ENCODE measurements at regions not wholly inside any gene's neighbourhood (a gene's known extent, or its start where the extent isn't known, plus 50 kb on each side); places are given as distances from the start of the nearest gene placed in this dataset.
"Not testable (repeated sequence)": the region's sequence is repeated elsewhere in the genome, so short reads cannot be mapped to it uniquely, and the experiment has no call there.

- Histone ChIP-seq H3K4me3 (ENCODE audit: low read depth in 1 of 2, low read length in 2 of 2) (no peak overlapping the region), H3K9me3 (ENCODE audit: control insufficient read depth in 1 of 2, low read length in 2 of 2) (no peaks in the 10 kb centered on the region), H3K27ac (ENCODE audit: low read depth, low read length) (no peak overlapping the region), H3K4me1 (ENCODE audit: control insufficient read depth in 1 of 2, insufficient read depth in 2 of 2, low read length in 2 of 2) (peaks cover 9 to 12% of the 10 kb centered on the region in 2 donors), H3K27me3 (ENCODE audit: control insufficient read depth in 1 of 2, insufficient read depth in 2 of 2, low read length in 2 of 2) (no peaks in the 10 kb centered on the region), H3K36me3 (ENCODE audit: control insufficient read depth in 1 of 2, insufficient read depth in 2 of 2, low read length in 2 of 2) (no peaks in the 10 kb centered on the region), H3K9ac (ENCODE audit: low read depth in 1 of 2, low read length in 2 of 2) (no peak overlapping the region)
These were observed 50.9 kb upstream of the PTPDC1 start for GRCh38 chr9:94033383-94033782.

- no peaks in the 10 kb centered on the region for H3K9me3 ChIP-seq (ENCODE audit: control insufficient read depth in 1 of 2, low read length in 2 of 2)
- no peak overlapping the region for H3K27ac ChIP-seq (ENCODE audit: low read depth, low read length)
- no peaks in the 10 kb centered on the region for H3K27me3 ChIP-seq (ENCODE audit: control insufficient read depth in 1 of 2, insufficient read depth in 2 of 2, low read length in 2 of 2)
- peak overlapping the region; percentile 69 to 92 for H3K4me3 ChIP-seq (ENCODE audit: low read depth in 1 of 2, low read length in 2 of 2)
- no peak overlapping the region for H3K9ac ChIP-seq (ENCODE audit: low read depth in 1 of 2, low read length in 2 of 2)
- peaks cover 9 to 12% of the 10 kb centered on the region in 2 donors for H3K4me1 ChIP-seq (ENCODE audit: control insufficient read depth in 1 of 2, insufficient read depth in 2 of 2, low read length in 2 of 2)
- no peaks in the 10 kb centered on the region for H3K36me3 ChIP-seq (ENCODE audit: control insufficient read depth in 1 of 2, insufficient read depth in 2 of 2, low read length in 2 of 2)
These were observed 52.3 kb upstream of the PTPDC1 start for GRCh38 chr9:94031946-94032345.

- Histone ChIP-seq H3K27me3 (ENCODE audit: control insufficient read depth in 1 of 2, insufficient read depth in 2 of 2, low read length in 2 of 2) (no peaks in the 10 kb centered on the region), H3K9me3 (ENCODE audit: control insufficient read depth in 1 of 2, low read length in 2 of 2) (no peaks in the 10 kb centered on the region), H3K9ac (ENCODE audit: low read depth in 1 of 2, low read length in 2 of 2) (peak overlapping the region; percentile 55 to 85), H3K27ac (ENCODE audit: low read depth, low read length) (no peak overlapping the region), H3K4me1 (ENCODE audit: control insufficient read depth in 1 of 2, insufficient read depth in 2 of 2, low read length in 2 of 2) (peaks cover 9 to 12% of the 10 kb centered on the region in 2 donors), H3K36me3 (ENCODE audit: control insufficient read depth in 1 of 2, insufficient read depth in 2 of 2, low read length in 2 of 2) (no peaks in the 10 kb centered on the region), H3K4me3 (ENCODE audit: low read depth in 1 of 2, low read length in 2 of 2) (peak overlapping the region; percentile 69 to 92)
These were observed 52.9 kb upstream of the PTPDC1 start for GRCh38 chr9:94031380-94031779.

- Histone ChIP-seq H3K27ac (ENCODE audit: low read depth, low read length) (peak overlapping the region; percentile 78), H3K4me3 (ENCODE audit: low read depth in 1 of 2, low read length in 2 of 2) (peak overlapping the region; percentile 69 to 92), H3K27me3 (ENCODE audit: control insufficient read depth in 1 of 2, insufficient read depth in 2 of 2, low read length in 2 of 2) (no peaks in the 10 kb centered on the region), H3K4me1 (ENCODE audit: control insufficient read depth in 1 of 2, insufficient read depth in 2 of 2, low read length in 2 of 2) (peaks cover 9 to 12% of the 10 kb centered on the region in 2 donors), H3K9ac (ENCODE audit: low read depth in 1 of 2, low read length in 2 of 2) (peak overlapping the region; percentile 55 to 85), H3K9me3 (ENCODE audit: control insufficient read depth in 1 of 2, low read length in 2 of 2) (no peaks in the 10 kb centered on the region), H3K36me3 (ENCODE audit: control insufficient read depth in 1 of 2, insufficient read depth in 2 of 2, low read length in 2 of 2) (no peaks in the 10 kb centered on the region)
These were observed 53.7 kb upstream of the PTPDC1 start for GRCh38 chr9:94030318-94031179.

- no peaks in the 10 kb centered on the region for H3K9me3 ChIP-seq (ENCODE audit: control insufficient read depth in 1 of 2, low read length in 2 of 2)
- H3K9ac ChIP-seq (ENCODE audit: low read depth in 1 of 2, low read length in 2 of 2), result peak overlapping the region; percentile 55 to 85
- peaks cover 9 to 12% of the 10 kb centered on the region in 2 donors for H3K4me1 ChIP-seq (ENCODE audit: control insufficient read depth in 1 of 2, insufficient read depth in 2 of 2, low read length in 2 of 2)
- H3K4me3 ChIP-seq (ENCODE audit: low read depth in 1 of 2, low read length in 2 of 2), result peak overlapping the region; percentile 69 to 92
- peak overlapping the region; percentile 78 for H3K27ac ChIP-seq (ENCODE audit: low read depth, low read length)
- H3K36me3 ChIP-seq (ENCODE audit: control insufficient read depth in 1 of 2, insufficient read depth in 2 of 2, low read length in 2 of 2), result no peaks in the 10 kb centered on the region
- no peaks in the 10 kb centered on the region for H3K27me3 ChIP-seq (ENCODE audit: control insufficient read depth in 1 of 2, insufficient read depth in 2 of 2, low read length in 2 of 2)
These were observed 54.3 kb upstream of the PTPDC1 start for GRCh38 chr9:94029932-94030317.

GRCh38 chr9:94026816-94027215 is 57.4 kb upstream of the PTPDC1 start:
- Histone ChIP-seq H3K9ac (ENCODE audit: low read depth in 1 of 2, low read length in 2 of 2) (no peak overlapping the region), H3K4me1 (ENCODE audit: control insufficient read depth in 1 of 2, insufficient read depth in 2 of 2, low read length in 2 of 2) (peaks cover 7 to 9% of the 10 kb centered on the region in 2 donors), H3K4me3 (ENCODE audit: low read depth in 1 of 2, low read length in 2 of 2) (no peak overlapping the region), H3K27ac (ENCODE audit: low read depth, low read length) (no peak overlapping the region), H3K27me3 (ENCODE audit: control insufficient read depth in 1 of 2, insufficient read depth in 2 of 2, low read length in 2 of 2) (no peaks in the 10 kb centered on the region), H3K9me3 (ENCODE audit: control insufficient read depth in 1 of 2, low read length in 2 of 2) (no peaks in the 10 kb centered on the region), H3K36me3 (ENCODE audit: control insufficient read depth in 1 of 2, insufficient read depth in 2 of 2, low read length in 2 of 2) (no peaks in the 10 kb centered on the region)

- H3K27me3 ChIP-seq (ENCODE audit: control insufficient read depth in 1 of 2, insufficient read depth in 2 of 2, low read length in 2 of 2); H3K27ac ChIP-seq (ENCODE audit: low read depth, low read length); H3K9me3 ChIP-seq (ENCODE audit: control insufficient read depth in 1 of 2, low read length in 2 of 2); H3K4me3 ChIP-seq (ENCODE audit: low read depth in 1 of 2, low read length in 2 of 2); H3K4me1 ChIP-seq (ENCODE audit: control insufficient read depth in 1 of 2, insufficient read depth in 2 of 2, low read length in 2 of 2); H3K9ac ChIP-seq (ENCODE audit: low read depth in 1 of 2, low read length in 2 of 2); H3K36me3 ChIP-seq (ENCODE audit: control insufficient read depth in 1 of 2, insufficient read depth in 2 of 2, low read length in 2 of 2): not testable (repeated sequence)
These were observed 61.8 kb upstream of the PTPDC1 start for GRCh38 chr9:94022476-94022875.

- not testable (repeated sequence) for H3K27me3 ChIP-seq (ENCODE audit: control insufficient read depth in 1 of 2, insufficient read depth in 2 of 2, low read length in 2 of 2); H3K36me3 ChIP-seq (ENCODE audit: control insufficient read depth in 1 of 2, insufficient read depth in 2 of 2, low read length in 2 of 2); H3K4me1 ChIP-seq (ENCODE audit: control insufficient read depth in 1 of 2, insufficient read depth in 2 of 2, low read length in 2 of 2); H3K4me3 ChIP-seq (ENCODE audit: low read depth in 1 of 2, low read length in 2 of 2); H3K9ac ChIP-seq (ENCODE audit: low read depth in 1 of 2, low read length in 2 of 2); H3K9me3 ChIP-seq (ENCODE audit: control insufficient read depth in 1 of 2, low read length in 2 of 2); H3K27ac ChIP-seq (ENCODE audit: low read depth, low read length)
These were observed 63.4 kb upstream of the PTPDC1 start for GRCh38 chr9:94020836-94021235.

GRCh38 chr9:94018628-94019027 is 63.5 kb upstream of the BARX1 start:
- Histone ChIP-seq H3K27ac (ENCODE audit: low read depth, low read length) (no peak overlapping the region), H3K4me3 (ENCODE audit: low read depth in 1 of 2, low read length in 2 of 2) (no peak overlapping the region), H3K9ac (ENCODE audit: low read depth in 1 of 2, low read length in 2 of 2) (no peak overlapping the region), H3K9me3 (ENCODE audit: control insufficient read depth in 1 of 2, low read length in 2 of 2) (no peaks in the 10 kb centered on the region), H3K36me3 (ENCODE audit: control insufficient read depth in 1 of 2, insufficient read depth in 2 of 2, low read length in 2 of 2) (no peaks in the 10 kb centered on the region), H3K4me1 (ENCODE audit: control insufficient read depth in 1 of 2, insufficient read depth in 2 of 2, low read length in 2 of 2) (no peaks in the 10 kb centered on the region), H3K27me3 (ENCODE audit: control insufficient read depth in 1 of 2, insufficient read depth in 2 of 2, low read length in 2 of 2) (no peaks in the 10 kb centered on the region)

GRCh38 chr9:94017939-94018531 is 62.9 kb upstream of the BARX1 start:
- Histone ChIP-seq H3K4me3 (ENCODE audit: low read depth in 1 of 2, low read length in 2 of 2) (no peak overlapping the region), H3K4me1 (ENCODE audit: control insufficient read depth in 1 of 2, insufficient read depth in 2 of 2, low read length in 2 of 2) (no peaks in the 10 kb centered on the region), H3K36me3 (ENCODE audit: control insufficient read depth in 1 of 2, insufficient read depth in 2 of 2, low read length in 2 of 2) (no peaks in the 10 kb centered on the region), H3K9me3 (ENCODE audit: control insufficient read depth in 1 of 2, low read length in 2 of 2) (no peaks in the 10 kb centered on the region), H3K27me3 (ENCODE audit: control insufficient read depth in 1 of 2, insufficient read depth in 2 of 2, low read length in 2 of 2) (no peaks in the 10 kb centered on the region), H3K27ac (ENCODE audit: low read depth, low read length) (no peak overlapping the region), H3K9ac (ENCODE audit: low read depth in 1 of 2, low read length in 2 of 2) (no peak overlapping the region)

Data from duodenal mucosa (tissue), 2 donors.